HT1080 (cell line): ENCODE measurements at regions not wholly inside any gene's neighbourhood (a gene's known extent, or its start where the extent isn't known, plus 50 kb on each side); places are given as distances from the start of the nearest gene placed in this dataset.

Source experiments
- DNase-seq: peaks from one replicate; pipeline ENCODE4 v3.0.0-alpha.2; 2015; ENCODE audit warnings: low read depth

GRCh38 chr15:95930659-95931375, 399.7 kb upstream of the NR2F2 start:
- DNase-seq = no peak

GRCh38 chr15:95931619-95932018, 398.9 kb upstream of the NR2F2 start:
- no peak for DNase-seq

- no peak for DNase-seq
Measured at GRCh38 chr15:95932141-95932540, 398.4 kb upstream of the NR2F2 start.

DNA sequence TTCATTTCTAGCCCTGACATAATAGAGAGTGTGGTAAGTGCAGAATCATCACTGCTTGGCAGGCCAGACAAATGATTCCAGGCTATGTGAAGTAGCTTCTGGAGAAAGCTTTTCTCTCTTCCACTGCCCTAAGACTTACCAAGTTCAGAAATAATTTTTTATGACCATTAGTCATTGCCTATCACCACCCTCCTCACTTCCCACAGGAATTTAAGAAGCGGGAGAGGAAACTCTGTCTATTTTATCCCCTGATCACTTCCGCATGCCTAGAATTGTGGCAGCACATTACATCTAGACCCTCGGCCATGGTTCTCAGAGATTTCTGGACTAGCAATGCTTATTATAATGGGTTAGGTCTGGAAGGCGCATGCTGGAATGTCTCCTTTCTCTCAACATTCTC, 397.8 kb upstream of the NR2F2 start:
- DNase-seq = peak; percentile 86

- DNase-seq = no peak
Measured at GRCh38 chr15:95935852-95936251, 394.6 kb upstream of the NR2F2 start.

- peak; percentile 53 for DNase-seq
Measured at GRCh38 chr15:95937128-95937528, 393.4 kb upstream of the NR2F2 start.

DNA sequence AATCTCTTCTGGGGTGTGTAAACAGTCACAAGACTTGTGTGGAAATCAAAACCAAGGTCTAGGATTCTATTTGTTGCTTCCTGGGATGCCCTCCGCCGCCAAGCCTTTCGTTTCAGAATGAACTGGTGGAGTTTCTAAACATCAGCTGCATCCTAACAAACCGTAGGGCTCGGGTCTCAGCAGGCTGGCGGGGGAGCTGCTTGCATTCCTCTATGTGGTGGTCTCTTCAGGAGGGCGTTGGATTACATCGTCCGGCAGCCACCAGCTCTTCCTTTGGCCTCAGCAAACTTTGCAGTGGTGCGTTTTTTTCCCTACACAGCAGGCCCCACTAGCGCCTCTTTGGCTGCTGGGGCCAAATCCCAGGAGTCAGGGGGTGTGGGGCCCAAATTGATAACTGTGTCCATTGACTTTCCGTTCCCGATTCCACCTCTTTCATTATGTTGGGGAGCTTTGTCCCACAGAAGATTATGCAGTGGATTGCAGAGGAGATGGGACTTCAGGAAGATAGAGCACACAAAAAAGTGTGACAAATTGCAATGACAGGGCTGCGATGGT, 390.0 kb upstream of the NR2F2 start:
- no peak for DNase-seq

GRCh38 chr15:95944193-95944592, 386.3 kb upstream of the NR2F2 start:
- no peak for DNase-seq

GRCh38 chr15:95944661-95945255, 385.7 kb upstream of the NR2F2 start:
- no peak for DNase-seq

DNA sequence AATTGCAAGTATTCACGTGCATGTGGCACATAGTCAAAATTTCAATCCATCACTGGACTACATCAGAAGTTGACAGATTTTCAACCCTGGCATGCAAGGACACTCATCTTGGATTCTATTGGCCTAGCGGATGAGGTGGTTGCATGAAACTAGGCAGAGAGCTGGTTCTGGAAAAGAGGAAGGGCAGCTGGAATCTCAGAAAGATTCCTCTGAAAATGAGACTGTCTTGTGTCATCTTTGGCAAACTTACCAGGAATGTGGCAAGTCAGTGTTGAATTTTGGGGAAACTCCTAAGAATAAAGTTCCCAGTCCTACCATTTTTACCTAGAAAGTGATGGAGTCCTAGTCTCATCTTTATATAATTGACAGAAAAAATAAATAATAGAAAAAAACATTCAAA, 384.3 kb upstream of the NR2F2 start:
- DNase-seq = no peak

DNA sequence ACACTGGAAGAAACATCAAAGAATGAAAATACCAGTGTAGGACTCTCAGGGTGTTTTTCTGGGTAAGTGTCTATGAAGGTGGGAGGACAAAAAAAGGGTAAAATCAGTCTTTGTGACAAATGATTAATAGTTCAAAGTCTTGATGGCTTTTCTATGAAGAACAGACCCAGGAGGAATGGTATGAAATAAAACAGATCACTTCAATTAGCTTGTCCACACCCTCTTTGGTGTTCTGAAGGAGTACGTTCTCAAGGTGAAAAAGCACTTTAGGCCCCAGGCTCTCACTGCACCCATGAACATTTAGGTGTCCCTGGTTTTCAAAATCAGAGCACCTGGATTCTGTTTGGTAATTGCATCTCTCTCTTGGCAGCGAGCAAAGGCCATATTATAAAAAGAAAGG, 383.6 kb upstream of the NR2F2 start:
- DNase-seq = no peak

DNA sequence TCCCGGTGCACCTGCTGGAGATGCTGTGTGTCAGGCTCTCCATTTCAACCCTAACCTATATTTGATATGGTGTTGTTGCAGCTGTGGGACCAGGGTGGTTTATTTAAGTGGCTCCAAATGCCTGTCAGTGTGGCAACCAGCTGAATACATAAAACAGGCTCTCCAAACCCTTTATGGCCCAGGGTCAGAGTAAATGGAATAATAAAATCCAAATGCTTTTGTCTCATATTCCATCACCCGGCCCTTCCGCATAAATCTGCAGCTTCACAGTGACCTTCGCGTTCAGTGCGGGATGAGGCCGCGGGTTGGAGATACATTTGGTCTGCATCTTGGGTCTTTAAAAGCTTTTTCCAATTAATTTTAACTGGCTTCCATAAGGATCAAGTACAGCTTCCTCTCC, 382.1 kb upstream of the NR2F2 start:
- DNase-seq = no peak

DNA sequence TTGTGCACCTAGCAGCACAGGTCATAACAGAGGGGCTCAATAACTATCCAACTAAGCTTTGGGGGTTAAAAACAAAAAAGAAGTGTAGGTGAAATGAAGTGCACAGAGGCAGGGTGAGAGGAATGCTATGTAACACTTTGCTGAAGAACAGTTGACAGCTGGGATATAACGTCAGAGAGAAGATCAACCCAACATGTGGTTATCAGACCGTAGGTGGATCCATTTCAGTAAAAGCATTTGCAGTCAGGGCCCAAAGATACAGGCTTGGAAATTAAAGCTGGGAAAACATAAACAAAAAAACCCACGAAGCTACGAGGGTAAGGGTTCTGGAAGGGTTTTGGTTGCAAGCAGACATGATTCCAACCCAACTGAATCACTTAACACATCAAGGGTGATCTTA, 377.5 kb upstream of the NR2F2 start:
- no peak for DNase-seq

DNA sequence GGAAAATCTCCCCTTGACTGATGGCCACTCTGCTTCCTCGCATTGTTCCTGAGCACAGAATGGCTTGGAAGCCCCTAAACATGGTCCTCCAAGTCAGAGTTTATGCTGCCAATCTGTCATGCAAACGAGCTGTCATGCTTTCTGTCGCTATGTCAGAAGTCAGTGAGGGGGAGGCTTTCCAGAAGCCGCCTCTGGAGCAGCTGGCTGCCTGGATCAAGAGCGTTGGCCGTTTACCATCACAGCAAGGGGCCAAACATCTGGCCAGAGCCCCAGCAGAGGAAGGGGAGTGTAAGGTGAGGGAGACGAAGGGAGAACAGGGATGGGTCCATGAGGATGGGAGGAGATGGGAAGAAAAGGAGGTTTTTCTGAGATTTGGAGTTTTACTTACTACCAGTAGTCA, 372.6 kb upstream of the NR2F2 start:
- DNase-seq = no peak

DNA sequence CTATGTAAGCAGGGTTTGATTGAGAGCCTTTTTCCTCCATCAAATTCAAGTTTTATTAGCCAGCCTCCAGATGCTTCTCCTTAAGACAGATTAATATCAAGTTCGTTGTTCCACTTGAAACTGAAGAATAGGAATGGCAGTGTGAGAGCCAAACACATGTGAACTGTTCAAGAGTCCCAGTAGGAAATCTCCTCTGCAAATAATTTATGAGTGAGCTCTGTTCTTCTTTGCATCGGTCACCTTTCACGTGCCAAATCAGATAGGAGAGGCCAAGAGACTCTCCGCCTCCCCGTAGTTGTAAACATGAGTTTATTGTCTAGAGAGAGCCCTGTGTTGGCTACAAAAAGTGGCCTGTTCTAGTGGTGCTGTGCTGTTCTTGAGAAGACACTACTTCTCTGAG, 372.1 kb upstream of the NR2F2 start:
- no peak for DNase-seq

DNA sequence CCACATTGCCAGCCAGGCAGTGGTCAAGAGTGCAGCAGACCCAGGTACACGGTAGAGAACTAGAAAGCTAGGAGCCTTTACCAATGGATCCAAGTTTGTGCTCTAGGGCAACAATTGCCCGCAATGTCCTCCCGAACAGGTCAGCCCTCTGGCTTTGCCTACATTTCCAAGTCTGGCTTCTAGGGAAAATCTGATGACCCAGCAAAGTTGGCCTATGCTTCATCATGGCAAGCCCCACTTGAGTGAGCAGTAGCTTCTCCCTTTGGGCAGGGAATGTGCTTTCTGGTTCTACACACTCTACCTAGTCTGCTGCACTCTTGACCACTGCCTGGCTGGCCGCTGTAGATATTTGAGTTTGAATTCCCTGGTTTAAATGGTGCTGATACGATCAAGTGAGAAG, 361.6 kb upstream of the NR2F2 start:
- DNase-seq = no peak

GRCh38 chr15:95970326-95970725, 360.2 kb upstream of the NR2F2 start:
- DNase-seq = no peak

DNA sequence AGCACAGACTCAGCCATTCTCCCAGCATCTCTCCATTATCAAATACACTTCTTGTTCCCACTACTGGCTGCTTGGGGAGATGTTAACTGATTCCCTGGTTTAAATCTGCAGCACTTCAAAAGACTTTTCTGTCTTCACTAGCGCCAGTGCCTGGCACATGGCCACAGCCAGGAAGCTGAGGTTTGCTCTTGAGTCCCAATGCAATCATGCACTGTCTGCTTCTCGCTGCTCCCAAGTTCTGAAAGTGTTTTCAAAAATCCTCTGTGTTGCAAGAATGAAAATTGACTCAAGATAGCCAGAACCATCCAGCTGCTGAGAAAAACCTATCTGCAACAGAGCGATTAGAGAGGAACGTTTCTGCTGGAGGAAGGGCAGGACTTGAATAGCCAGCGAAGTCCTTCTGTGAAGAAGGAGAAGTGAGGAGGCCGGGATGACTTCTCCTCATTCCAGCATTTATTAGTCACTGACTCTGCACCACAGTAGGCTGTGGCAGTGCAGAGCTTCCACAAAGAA, 358.4 kb upstream of the NR2F2 start:
- peak; percentile 76 for DNase-seq

GRCh38 chr15:95972812-95973211, 357.7 kb upstream of the NR2F2 start:
- DNase-seq = no peak

DNA sequence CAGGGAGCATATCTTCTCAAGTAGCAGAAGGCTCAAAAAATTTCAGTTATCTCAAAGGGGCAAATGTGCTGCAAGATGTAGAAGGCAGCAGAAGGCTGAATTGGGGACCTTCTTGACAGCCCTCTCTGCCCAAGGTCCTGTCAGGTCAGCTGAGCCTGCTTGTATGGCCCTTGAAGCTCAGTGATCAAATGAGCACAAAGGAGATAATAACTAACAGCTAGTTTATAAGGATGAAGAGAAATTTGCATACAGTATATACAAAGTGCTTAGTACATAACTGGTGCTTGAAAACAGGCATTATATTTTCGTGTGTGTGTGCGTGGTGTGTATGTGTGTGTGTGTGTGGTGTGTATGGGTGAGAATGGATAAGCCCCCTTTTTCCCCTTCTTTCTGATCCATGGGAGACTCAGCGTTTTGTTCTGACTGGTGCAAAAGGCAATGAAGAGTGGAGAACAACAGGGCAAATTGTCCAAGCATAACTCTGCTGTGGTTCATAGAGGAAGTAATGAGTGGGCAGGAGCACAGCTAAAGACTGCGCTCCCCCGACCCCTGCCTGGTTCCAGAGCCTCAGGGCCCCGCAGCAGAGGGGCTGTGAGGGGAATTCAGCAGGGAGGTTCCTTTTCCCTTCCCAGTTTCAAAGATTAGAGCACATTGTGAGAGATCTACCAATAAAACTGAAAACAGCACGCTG, 356.8 kb upstream of the NR2F2 start:
- DNase-seq = no peak

GRCh38 chr15:95975212-95975611, 355.3 kb upstream of the NR2F2 start:
- DNase-seq = no peak

GRCh38 chr15:95979286-95979685, 351.2 kb upstream of the NR2F2 start:
- DNase-seq = no peak
